ENCODE measurements at regions not wholly inside any gene's neighbourhood (a gene's known extent, or its start where the extent isn't known, plus 50 kb on each side); places are given as distances from the start of the nearest gene placed in this dataset.

DNA sequence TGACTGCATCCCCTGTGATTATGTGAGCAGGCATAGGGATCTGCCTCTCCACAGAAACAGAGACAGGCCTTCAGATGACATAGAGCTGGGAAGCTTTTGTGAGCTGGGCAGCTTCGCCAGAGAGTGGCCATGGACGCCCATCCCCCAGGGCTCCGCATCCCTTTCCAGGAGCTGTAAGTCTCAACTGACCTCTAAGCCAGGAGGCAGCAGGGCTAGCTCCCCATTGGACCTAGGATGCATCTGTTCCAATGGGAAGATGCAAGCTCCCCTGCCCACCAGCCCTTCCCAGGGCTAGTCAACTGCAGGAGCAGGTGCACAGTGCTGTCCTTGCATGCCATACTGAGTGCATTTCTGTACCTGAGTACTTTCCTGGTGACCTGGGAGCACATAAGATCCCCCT, 663.6 kb downstream of the RNF144B start:
- no peak for FAIRE-seq
- no peak for TF ChIP-seq PAX5 (IDR thresholded peaks at IDR 0.05; ENCODE audit: insufficient read depth, low read length, severe bottlenecking)
- TF ChIP-seq TAF1 (IDR thresholded peaks at IDR 0.05; ENCODE audit: low read depth, low read length), result no peak
- no peak for TF ChIP-seq POU2F2 (IDR thresholded peaks at IDR 0.05; ENCODE audit: low read depth, low read length)
- no peak for TF ChIP-seq SPI1 (IDR thresholded peaks at IDR 0.05; ENCODE audit: low read depth, low read length)
- no peak for TF ChIP-seq POLR2A (IDR thresholded peaks at IDR 0.05; ENCODE audit: low read depth, low read length)
- TF ChIP-seq POLR2AphosphoS5 (IDR thresholded peaks at IDR 0.05; ENCODE audit: low read depth, low read length), result no peak

DNA sequence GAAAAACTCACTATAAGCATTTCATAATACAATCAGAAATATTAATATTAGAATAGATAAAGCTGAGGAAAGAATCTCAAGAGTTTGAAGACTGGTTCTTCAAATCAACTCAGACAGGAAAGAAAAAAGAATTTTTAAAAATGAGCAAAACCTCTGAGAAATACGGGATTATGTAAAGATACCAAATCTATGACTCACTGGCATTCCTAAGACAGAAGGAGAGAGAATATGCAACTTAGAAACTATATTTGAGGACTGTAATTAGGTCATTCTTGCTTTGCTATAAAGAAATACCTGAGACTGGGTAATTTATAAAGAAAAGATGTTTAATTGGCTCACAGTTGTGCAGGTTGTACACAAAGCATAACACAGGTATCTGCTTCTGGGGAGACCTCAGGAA, 665.1 kb downstream of the RNF144B start:
- DNase-seq (ENCODE audit: insufficient read length, low spot score), result no peak
- FAIRE-seq, result no peak
- no peak for TF ChIP-seq POU2F2 (IDR thresholded peaks at IDR 0.05; ENCODE audit: low read depth, low read length)
- no peak for TF ChIP-seq POLR2AphosphoS5 (IDR thresholded peaks at IDR 0.05; ENCODE audit: low read depth, low read length)
- TF ChIP-seq SPI1 (IDR thresholded peaks at IDR 0.05; ENCODE audit: low read depth, low read length), result no peak
- no peak for TF ChIP-seq TAF1 (IDR thresholded peaks at IDR 0.05; ENCODE audit: low read depth, low read length)
- TF ChIP-seq POLR2A (IDR thresholded peaks at IDR 0.05; ENCODE audit: low read depth, low read length), result no peak
- TF ChIP-seq PAX5 (IDR thresholded peaks at IDR 0.05; ENCODE audit: insufficient read depth, low read length, severe bottlenecking), result no peak

More for the DNA sequence above, 663.6 kb downstream of the RNF144B start:
- DNase-seq (ENCODE audit: insufficient read length, low spot score), result no peak

DNA sequence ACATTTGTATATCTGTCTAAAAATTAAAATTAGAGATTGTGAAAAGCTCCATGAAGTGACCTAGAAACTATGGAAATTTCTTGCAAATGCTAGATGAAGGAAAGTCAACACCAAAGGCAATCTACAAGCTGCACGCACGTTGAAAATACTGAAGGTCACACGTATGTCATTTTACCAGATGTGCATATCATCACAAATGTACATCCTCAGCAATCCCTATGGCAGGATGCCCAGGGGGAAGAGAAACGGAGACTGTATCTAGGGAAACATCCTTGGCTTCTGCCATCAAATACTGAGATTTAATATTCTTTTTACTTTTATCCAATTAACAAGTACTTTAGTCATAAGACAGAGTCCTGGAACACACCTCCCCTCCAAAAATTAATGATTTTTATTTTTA, 672.0 kb downstream of the RNF144B start:
- DNase-seq (ENCODE audit: insufficient read length, low spot score) (no peak), FAIRE-seq (no peak)
- TF ChIP-seq SPI1 (IDR thresholded peaks at IDR 0.05; ENCODE audit: low read depth, low read length) (no peak), PAX5 (IDR thresholded peaks at IDR 0.05; ENCODE audit: insufficient read depth, low read length, severe bottlenecking) (no peak), POLR2AphosphoS5 (IDR thresholded peaks at IDR 0.05; ENCODE audit: low read depth, low read length) (no peak), POLR2A (IDR thresholded peaks at IDR 0.05; ENCODE audit: low read depth, low read length) (no peak), POU2F2 (IDR thresholded peaks at IDR 0.05; ENCODE audit: low read depth, low read length) (no peak), TAF1 (IDR thresholded peaks at IDR 0.05; ENCODE audit: low read depth, low read length) (no peak)

DNA sequence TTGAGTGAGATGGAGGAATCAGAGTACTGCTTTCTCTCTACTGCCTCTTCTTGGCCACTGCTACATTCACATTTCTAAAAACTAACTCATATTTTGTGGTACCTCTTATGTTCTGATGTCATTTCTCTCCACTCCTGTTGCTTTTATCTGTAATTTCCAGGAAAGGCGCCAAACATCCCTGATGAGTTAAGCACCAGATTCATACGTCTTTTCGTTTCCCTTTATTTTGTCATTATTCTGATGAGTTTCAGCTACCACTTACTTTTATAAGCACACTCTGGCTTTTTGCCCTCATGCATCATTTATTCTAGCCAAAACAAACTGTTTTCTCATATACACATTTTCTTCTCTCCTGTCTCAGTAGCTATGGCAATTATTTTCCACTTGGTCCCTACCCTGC, 680.0 kb downstream of the RNF144B start:
- FAIRE-seq (no peak), DNase-seq (ENCODE audit: insufficient read length, low spot score) (no peak)
- no peak for TF ChIP-seq SPI1 (IDR thresholded peaks at IDR 0.05; ENCODE audit: low read depth, low read length)
- no peak for TF ChIP-seq POU2F2 (IDR thresholded peaks at IDR 0.05; ENCODE audit: low read depth, low read length)
- no peak for TF ChIP-seq POLR2A (IDR thresholded peaks at IDR 0.05; ENCODE audit: low read depth, low read length)
- TF ChIP-seq PAX5 (IDR thresholded peaks at IDR 0.05; ENCODE audit: insufficient read depth, low read length, severe bottlenecking), result no peak
- no peak for TF ChIP-seq TAF1 (IDR thresholded peaks at IDR 0.05; ENCODE audit: low read depth, low read length)
- no peak for TF ChIP-seq POLR2AphosphoS5 (IDR thresholded peaks at IDR 0.05; ENCODE audit: low read depth, low read length)

DNA sequence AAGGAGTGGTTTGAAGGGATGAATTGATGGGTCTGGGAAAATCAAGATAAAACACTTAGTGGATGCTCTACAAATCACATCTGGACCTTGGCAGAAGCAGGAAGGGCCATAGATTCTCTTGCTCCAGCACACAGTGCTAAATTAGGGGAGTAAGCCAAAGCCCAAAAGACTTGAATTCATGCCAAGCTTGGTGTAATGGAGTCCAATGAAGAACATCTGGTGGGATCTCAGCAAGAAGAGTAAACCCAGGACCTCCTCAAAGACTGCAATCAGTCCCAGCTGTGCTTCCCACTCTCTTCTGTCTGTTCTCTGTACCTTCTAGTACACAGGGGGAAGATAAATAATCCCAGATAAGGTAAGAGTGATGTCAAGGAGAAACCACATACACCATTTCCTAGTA, 683.4 kb downstream of the RNF144B start:
- FAIRE-seq (no peak), DNase-seq (ENCODE audit: insufficient read length, low spot score) (no peak)
- TF ChIP-seq PAX5 (IDR thresholded peaks at IDR 0.05; ENCODE audit: insufficient read depth, low read length, severe bottlenecking) (no peak), SPI1 (IDR thresholded peaks at IDR 0.05; ENCODE audit: low read depth, low read length) (no peak), POLR2A (IDR thresholded peaks at IDR 0.05; ENCODE audit: low read depth, low read length) (no peak), TAF1 (IDR thresholded peaks at IDR 0.05; ENCODE audit: low read depth, low read length) (no peak), POU2F2 (IDR thresholded peaks at IDR 0.05; ENCODE audit: low read depth, low read length) (no peak), POLR2AphosphoS5 (IDR thresholded peaks at IDR 0.05; ENCODE audit: low read depth, low read length) (no peak)

DNA sequence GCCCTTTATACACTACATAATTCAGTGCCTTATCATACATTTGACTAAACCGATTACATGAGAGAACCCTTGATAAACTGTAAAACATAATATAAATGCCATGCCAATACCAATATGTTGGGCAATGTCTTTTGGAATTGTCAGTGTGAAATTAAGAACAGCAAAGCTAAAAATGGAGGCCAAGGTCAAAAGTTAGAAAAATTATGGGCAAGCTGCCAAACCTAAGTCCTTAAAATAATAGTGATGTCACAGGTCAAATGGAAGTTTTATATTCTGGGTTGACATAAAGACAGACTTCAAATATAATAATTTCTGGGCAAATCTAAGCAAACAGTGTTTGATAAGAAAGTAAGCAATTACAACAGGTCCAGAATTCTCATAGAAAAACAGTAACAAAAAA, 696.7 kb downstream of the RNF144B start:
- FAIRE-seq, result no peak

DNA sequence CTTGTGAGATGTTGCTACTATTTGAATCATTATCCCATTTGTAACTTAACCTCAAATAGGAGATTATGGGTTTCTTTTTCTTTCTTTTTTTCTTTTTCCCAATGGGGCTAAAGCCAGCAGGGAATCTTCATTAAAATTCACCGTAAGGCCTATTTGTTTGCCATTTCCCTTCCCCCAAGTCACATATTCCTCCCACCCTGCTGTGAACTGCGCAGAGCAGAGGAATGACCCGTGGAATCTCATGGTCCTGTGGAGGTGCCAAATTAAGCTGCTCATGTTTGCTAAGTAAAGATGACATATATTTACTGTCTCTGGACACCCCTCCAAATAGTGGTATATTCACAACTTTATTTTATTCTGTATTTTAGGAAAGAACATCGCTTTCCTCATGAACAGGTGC, 699.3 kb downstream of the RNF144B start:
- FAIRE-seq (no peak), DNase-seq (ENCODE audit: insufficient read length, low spot score) (no peak)
- no peak for TF ChIP-seq PAX5 (IDR thresholded peaks at IDR 0.05; ENCODE audit: insufficient read depth, low read length, severe bottlenecking)

More for the DNA sequence above, 696.7 kb downstream of the RNF144B start:
- TF ChIP-seq TAF1 (IDR thresholded peaks at IDR 0.05; ENCODE audit: low read depth, low read length) (no peak), PAX5 (IDR thresholded peaks at IDR 0.05; ENCODE audit: insufficient read depth, low read length, severe bottlenecking) (no peak), POLR2A (IDR thresholded peaks at IDR 0.05; ENCODE audit: low read depth, low read length) (no peak), SPI1 (IDR thresholded peaks at IDR 0.05; ENCODE audit: low read depth, low read length) (no peak), POU2F2 (IDR thresholded peaks at IDR 0.05; ENCODE audit: low read depth, low read length) (no peak), POLR2AphosphoS5 (IDR thresholded peaks at IDR 0.05; ENCODE audit: low read depth, low read length) (no peak)
- DNase-seq (ENCODE audit: insufficient read length, low spot score), result no peak

DNA sequence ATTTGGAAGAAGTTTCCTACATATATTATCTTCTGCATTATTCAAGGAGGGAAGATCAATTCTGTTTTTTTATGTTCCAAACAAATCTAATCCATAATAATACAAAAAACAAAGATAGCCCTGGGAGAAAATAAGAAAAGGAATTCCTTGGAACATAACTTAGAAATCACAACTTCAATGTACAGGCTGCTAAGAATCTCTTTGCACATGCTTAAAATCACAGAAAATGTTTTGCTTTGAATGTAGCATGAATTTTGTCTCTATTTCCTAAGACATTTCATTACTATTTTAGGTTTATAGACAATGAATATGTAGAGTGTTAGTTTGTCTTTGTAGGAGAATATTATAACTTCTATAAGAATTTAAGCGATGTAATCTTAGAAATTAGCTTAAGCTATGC, 700.1 kb downstream of the RNF144B start:
- TF ChIP-seq TAF1 (IDR thresholded peaks at IDR 0.05; ENCODE audit: low read depth, low read length) (no peak), POLR2AphosphoS5 (IDR thresholded peaks at IDR 0.05; ENCODE audit: low read depth, low read length) (no peak), POLR2A (IDR thresholded peaks at IDR 0.05; ENCODE audit: low read depth, low read length) (no peak), PAX5 (IDR thresholded peaks at IDR 0.05; ENCODE audit: insufficient read depth, low read length, severe bottlenecking) (no peak), POU2F2 (IDR thresholded peaks at IDR 0.05; ENCODE audit: low read depth, low read length) (no peak)
- no peak for FAIRE-seq

DNA sequence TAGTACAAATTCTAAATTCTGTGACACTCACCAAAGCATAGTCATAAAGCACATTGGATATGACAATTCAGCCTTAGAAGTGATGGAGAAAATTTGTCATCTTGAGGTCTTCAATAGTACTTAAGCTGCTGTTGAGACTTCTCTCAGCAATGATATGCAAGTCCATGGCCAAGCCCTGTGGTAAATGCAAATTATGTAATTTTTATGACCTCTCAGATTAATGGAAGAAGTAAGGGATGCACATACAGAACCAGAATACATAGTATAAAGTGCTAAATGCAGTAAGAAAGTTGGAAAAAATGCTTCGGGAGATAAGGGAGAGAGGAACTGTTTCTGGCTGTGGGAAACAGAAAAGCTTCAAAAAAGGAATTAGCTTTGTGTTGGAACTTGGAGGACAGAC, 700.7 kb downstream of the RNF144B start:
- FAIRE-seq (no peak), DNase-seq (ENCODE audit: insufficient read length, low spot score) (no peak)

More for the DNA sequence above, 700.1 kb downstream of the RNF144B start:
- no peak for DNase-seq (ENCODE audit: insufficient read length, low spot score)

DNA sequence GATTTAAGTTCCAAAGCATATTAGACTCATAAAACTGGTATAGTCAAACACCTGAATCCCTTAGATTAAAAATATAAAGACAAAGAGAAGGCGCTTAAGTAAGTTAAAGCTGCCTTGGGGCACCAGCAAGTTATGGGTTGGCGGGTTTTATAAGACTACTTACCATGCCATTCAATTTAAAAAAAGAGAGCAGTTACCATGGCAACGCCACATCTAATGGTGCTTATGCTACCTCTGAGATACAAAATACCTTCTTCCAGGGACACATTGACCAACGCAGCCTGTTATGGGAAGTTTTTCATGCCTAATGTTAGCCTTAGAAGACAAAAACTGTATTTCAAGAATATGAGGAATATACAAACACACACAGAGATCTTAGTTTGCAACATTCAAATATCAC, 713.6 kb downstream of the RNF144B start:
- TF ChIP-seq SPI1 (IDR thresholded peaks at IDR 0.05; ENCODE audit: low read depth, low read length) (no peak), POLR2AphosphoS5 (IDR thresholded peaks at IDR 0.05; ENCODE audit: low read depth, low read length) (no peak), POLR2A (IDR thresholded peaks at IDR 0.05; ENCODE audit: low read depth, low read length) (no peak)
- FAIRE-seq (no peak), DNase-seq (ENCODE audit: insufficient read length, low spot score) (no peak)

More for the DNA sequence above, 700.7 kb downstream of the RNF144B start:
- no peak for TF ChIP-seq TAF1 (IDR thresholded peaks at IDR 0.05; ENCODE audit: low read depth, low read length)

DNA sequence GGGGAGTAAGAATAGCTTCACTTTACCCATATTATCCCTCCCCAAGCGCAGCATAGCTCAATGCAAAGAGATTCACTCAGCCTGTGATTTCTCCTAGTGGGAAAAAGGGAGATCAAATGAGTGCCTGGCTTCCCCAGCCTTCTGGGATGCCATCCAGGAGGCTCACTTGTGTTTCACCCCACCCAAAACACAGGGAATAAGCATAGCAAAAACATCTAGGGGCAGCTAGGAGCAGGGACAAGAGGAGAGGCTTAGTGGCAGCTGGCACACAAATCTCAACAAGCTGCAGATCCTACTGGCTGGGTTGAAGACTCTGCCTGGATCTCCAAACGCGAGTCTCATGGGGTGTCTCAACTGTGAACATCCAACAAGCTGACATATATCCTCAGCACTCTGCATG, 715.8 kb downstream of the RNF144B start:
- no peak for FAIRE-seq

More for the DNA sequence above, 715.8 kb downstream of the RNF144B start:
- TF ChIP-seq POLR2A (IDR thresholded peaks at IDR 0.05; ENCODE audit: low read depth, low read length) (no peak), POLR2AphosphoS5 (IDR thresholded peaks at IDR 0.05; ENCODE audit: low read depth, low read length) (no peak), SPI1 (IDR thresholded peaks at IDR 0.05; ENCODE audit: low read depth, low read length) (no peak), TAF1 (IDR thresholded peaks at IDR 0.05; ENCODE audit: low read depth, low read length) (no peak), POU2F2 (IDR thresholded peaks at IDR 0.05; ENCODE audit: low read depth, low read length) (no peak), PAX5 (IDR thresholded peaks at IDR 0.05; ENCODE audit: insufficient read depth, low read length, severe bottlenecking) (no peak)
- DNase-seq (ENCODE audit: insufficient read length, low spot score), result no peak
